ENCODE measurements at regions not wholly inside any gene's neighbourhood (a gene's known extent, or its start where the extent isn't known, plus 50 kb on each side); places are given as distances from the start of the nearest gene placed in this dataset.

DNA sequence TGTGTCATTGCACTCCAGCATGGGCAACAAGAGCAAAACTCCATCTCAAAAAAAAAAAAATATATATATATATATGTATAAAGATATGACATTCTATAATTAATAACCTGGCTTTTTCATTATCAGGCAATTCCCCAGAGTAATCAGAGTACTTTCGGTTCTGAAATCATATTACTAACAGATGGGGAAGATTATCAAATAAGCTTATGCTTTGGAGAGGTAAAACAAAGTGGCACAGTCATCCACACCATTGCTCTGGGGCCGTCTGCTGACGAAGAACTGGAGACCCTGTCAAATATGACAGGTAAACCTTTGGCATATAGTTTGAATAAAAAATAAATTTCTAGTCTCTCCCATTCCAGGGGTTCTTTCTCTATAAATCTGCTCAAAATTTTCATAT lies 58.5 kb upstream of the SH3GLB1 start:
- no peaks in the 10 kb centered on the region for H3K4me1 Mint-ChIP-seq (ENCODE audit: low read depth)

DNA sequence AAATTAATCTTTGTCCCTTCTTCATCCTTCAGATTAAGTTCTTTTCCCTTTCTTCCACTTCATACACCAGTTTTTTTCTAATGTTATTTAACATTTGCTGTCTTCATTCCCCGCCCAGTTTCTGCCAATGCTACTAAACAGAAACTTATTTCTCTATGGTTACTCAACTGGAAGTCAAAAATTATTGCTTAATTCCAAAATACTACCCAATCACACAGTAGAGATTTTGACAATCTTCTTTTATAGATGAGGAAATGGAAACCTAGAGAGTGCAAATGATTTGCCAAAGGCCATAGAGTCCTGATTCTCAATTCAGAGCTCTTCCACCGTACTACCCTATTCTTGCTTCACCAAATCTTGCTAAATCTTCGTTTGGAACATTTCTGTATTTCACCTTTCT lies 58.1 kb upstream of the SH3GLB1 start:
- no peaks in the 10 kb centered on the region for H3K4me1 Mint-ChIP-seq (ENCODE audit: low read depth)
- ChIA-PET POLR2A (no interaction called here), CTCF (no interaction called here)
- intact Hi-C loops (cut with micrococcal nuclease), result no loop called here
- no peaks in the 10 kb centered on the region for H3K36me3 Mint-ChIP-seq (ENCODE audit: low read depth)
- no peak overlapping the region for H3K4me3 Mint-ChIP-seq
- no peak overlapping the region for H3K27ac Mint-ChIP-seq
- no peaks in the 10 kb centered on the region for H3K9me3 Mint-ChIP-seq
- TF ChIP-seq, protein P1, sequence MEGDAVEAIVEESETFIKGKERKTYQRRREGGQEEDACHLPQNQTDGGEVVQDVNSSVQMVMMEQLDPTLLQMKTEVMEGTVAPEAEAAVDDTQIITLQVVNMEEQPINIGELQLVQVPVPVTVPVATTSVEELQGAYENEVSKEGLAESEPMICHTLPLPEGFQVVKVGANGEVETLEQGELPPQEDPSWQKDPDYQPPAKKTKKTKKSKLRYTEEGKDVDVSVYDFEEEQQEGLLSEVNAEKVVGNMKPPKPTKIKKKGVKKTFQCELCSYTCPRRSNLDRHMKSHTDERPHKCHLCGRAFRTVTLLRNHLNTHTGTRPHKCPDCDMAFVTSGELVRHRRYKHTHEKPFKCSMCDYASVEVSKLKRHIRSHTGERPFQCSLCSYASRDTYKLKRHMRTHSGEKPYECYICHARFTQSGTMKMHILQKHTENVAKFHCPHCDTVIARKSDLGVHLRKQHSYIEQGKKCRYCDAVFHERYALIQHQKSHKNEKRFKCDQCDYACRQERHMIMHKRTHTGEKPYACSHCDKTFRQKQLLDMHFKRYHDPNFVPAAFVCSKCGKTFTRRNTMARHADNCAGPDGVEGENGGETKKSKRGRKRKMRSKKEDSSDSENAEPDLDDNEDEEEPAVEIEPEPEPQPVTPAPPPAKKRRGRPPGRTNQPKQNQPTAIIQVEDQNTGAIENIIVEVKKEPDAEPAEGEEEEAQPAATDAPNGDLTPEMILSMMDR (IDR thresholded peaks at IDR 0.05), result no peak
- DNase-seq (no peak), ATAC-seq (no peak)
- H3K27me3 Mint-ChIP-seq, result peaks cover 1% of the 10 kb centered on the region

More for the DNA sequence above, 58.5 kb upstream of the SH3GLB1 start:
- DNase-seq, result no peak
- Mint-ChIP-seq H3K27ac (no peak overlapping the region), H3K4me3 (no peak overlapping the region), H3K36me3 (ENCODE audit: low read depth) (no peaks in the 10 kb centered on the region), H3K9me3 (no peaks in the 10 kb centered on the region), H3K27me3 (peaks cover 1% of the 10 kb centered on the region)
- no peak for ATAC-seq
- TF ChIP-seq, protein P1 (IDR thresholded peaks at IDR 0.05), result no peak
- intact Hi-C loops (cut with micrococcal nuclease), result no loop called here
- ChIA-PET POLR2A (no interaction called here), CTCF (no interaction called here)

DNA sequence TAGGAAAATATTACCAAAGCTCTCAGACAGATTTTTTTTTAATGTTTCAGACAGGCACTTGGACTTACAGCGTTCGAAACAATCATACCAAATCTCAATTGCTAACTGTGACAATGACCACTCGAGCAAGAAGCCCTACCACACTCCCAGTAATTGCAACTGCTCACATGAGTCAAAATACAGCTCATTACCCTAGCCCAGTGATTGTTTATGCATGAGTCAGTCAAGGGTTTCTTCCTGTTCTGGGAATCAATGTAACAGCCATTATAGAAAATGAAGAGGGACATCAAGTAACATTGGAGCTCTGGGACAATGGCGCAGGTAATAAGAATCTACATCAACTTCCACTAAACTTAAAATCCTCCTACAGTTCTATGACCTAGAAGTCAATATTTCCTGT lies 56.1 kb upstream of the SH3GLB1 start:
- Mint-ChIP-seq H3K27me3 (peaks cover 1% of the 10 kb centered on the region), H3K27ac (no peak overlapping the region)

DNA sequence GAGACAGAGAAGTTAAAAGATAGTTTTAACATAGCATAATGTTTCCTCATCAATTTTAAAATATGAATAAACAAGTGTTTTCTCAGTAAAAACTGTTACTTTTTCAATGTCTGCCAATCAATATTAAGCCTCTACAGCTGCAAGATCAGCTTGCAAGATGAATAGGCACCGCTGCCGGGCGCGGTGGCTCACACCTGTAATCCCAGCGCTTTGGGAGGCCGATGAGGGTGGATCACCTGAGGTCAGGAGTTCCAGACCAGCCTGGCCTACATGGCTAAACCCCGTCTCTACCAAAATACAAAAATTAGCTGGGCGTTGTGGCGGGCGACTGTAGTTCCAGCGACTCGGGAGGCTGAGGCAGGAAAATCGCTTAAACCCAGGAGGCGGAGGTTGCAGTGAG lies 54.8 kb upstream of the SH3GLB1 start:
- ChIA-PET CTCF (no interaction called here), POLR2A (no interaction called here)
- no peak overlapping the region for H3K27ac Mint-ChIP-seq
- no peaks in the 10 kb centered on the region for H3K9me3 Mint-ChIP-seq
- no peak for ATAC-seq
- H3K27me3 Mint-ChIP-seq, result peaks cover 1% of the 10 kb centered on the region
- H3K4me3 Mint-ChIP-seq, result no peak overlapping the region
- TF ChIP-seq, protein P1 (IDR thresholded peaks at IDR 0.05), result no peak
- H3K36me3 Mint-ChIP-seq (ENCODE audit: low read depth), result no peaks in the 10 kb centered on the region
- DNase-seq, result no peak
- no peaks in the 10 kb centered on the region for H3K4me1 Mint-ChIP-seq (ENCODE audit: low read depth)
- intact Hi-C loops (cut with micrococcal nuclease), result no loop called here

More for the DNA sequence above, 56.1 kb upstream of the SH3GLB1 start:
- intact Hi-C loops (cut with micrococcal nuclease), result no loop called here
- Mint-ChIP-seq H3K4me3 (no peak overlapping the region), H3K36me3 (ENCODE audit: low read depth) (no peaks in the 10 kb centered on the region), H3K4me1 (ENCODE audit: low read depth) (no peaks in the 10 kb centered on the region), H3K9me3 (no peaks in the 10 kb centered on the region)
- POLR2A ChIA-PET, result no interaction called here
- TF ChIP-seq, protein P1 (IDR thresholded peaks at IDR 0.05), result no peak
- CTCF ChIA-PET, result no interaction called here
- no peak for ATAC-seq
- no peak for DNase-seq

DNA sequence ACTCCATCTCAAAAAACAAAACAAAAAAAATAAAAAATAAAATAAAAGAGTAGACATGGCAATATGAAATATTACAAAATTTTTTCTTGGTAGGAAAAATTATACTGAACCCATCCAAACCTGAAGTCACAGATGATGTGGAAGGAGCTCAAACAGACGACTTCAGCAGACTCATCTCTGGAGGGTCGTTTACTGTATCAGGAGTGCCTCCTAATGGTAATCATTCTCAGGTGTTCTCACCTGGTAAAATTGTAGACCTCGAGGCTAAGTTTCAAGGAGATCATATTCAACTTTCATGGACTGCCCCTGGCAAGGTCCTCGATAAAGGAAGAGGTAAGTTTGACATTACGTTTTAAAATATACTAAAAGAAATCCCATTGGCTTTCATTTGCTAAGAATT lies 54.3 kb upstream of the SH3GLB1 start:
- CTCF ChIA-PET, result no interaction called here

More for the DNA sequence above, 54.3 kb upstream of the SH3GLB1 start:
- ATAC-seq, result no peak
- no peaks in the 10 kb centered on the region for H3K9me3 Mint-ChIP-seq
- no peaks in the 10 kb centered on the region for H3K27me3 Mint-ChIP-seq
- TF ChIP-seq, protein P1 (IDR thresholded peaks at IDR 0.05), result no peak
- no peak overlapping the region for H3K27ac Mint-ChIP-seq
- no peaks in the 10 kb centered on the region for H3K36me3 Mint-ChIP-seq (ENCODE audit: low read depth)
- intact Hi-C loops (cut with micrococcal nuclease), result no loop called here
- no peak for DNase-seq
- H3K4me3 Mint-ChIP-seq, result no peak overlapping the region
- no peaks in the 10 kb centered on the region for H3K4me1 Mint-ChIP-seq (ENCODE audit: low read depth)
- POLR2A ChIA-PET, result no interaction called here

Data from activated CD8-positive, alpha-beta T cell treated with anti-CD3 and anti-CD28 coated beads for 36 hours (primary cell).